Endothelial cell of umbilical vein (primary cell): ENCODE measurements at regions not wholly inside any gene's neighbourhood (a gene's known extent, or its start where the extent isn't known, plus 50 kb on each side); places are given as distances from the start of the nearest gene placed in this dataset.

Source experiments
- CTCF ChIP-seq, 2 donors: IDR thresholded peaks; 1 replicate in 1 of 2; 2 replicates in 1 of 2; pipeline ENCODE4 v1.5.1; 2011; ENCODE audit warnings: low read length in 2 of 2, mild to moderate bottlenecking in 2 of 2, moderate library complexity in 2 of 2, control low read depth in 1 of 2, inconsistent platforms in 1 of 2, low read depth in 1 of 2; ENCODE audit not compliant: insufficient read depth in 1 of 2; ENCODE audit errors: extremely low read depth in 1 of 2
- GATA2 ChIP-seq: IDR thresholded peaks from 2 replicates; pipeline ENCODE4 v1.7.0; 2011; ENCODE audit warnings: low read depth, mild to moderate bottlenecking, moderate library complexity, mixed read lengths, low read length; ENCODE audit not compliant: insufficient read length, insufficient read depth
- MYC ChIP-seq: IDR thresholded peaks from one replicate; pipeline ENCODE4 v1.6.1; 2011; ENCODE audit warnings: mild to moderate bottlenecking, low read depth, low read length
- POLR2A ChIP-seq: IDR thresholded peaks from 2 replicates; pipeline ENCODE4 v1.6.1; 2012; ENCODE audit warnings: low read depth, mild to moderate bottlenecking, control low read depth, low read length
- POLR2AphosphoS5 ChIP-seq: IDR thresholded peaks from 2 replicates; pipeline ENCODE4 v1.6.1; 2012; ENCODE audit warnings: low read depth, mild to moderate bottlenecking, control low read depth, low read length, moderate library complexity; ENCODE audit not compliant: insufficient read depth

- TF ChIP-seq POLR2A (no peak), POLR2AphosphoS5 (no peak), GATA2 (no peak), MYC (no peak), CTCF (IDR thresholded peaks at IDR 0.05; ENCODE audit: extremely low read depth in 1 of 2, insufficient read depth in 1 of 2, low read depth in 1 of 2, low read length in 2 of 2) (no peak)
Observed at GRCh38 chr4:151961456-151961855, 200.6 kb upstream of the GATB start.
